Osteoblast (primary cell): ENCODE measurements at regions not wholly inside any gene's neighbourhood (a gene's known extent, or its start where the extent isn't known, plus 50 kb on each side); places are given as distances from the start of the nearest gene placed in this dataset.

Source experiments
- DNase-seq: peaks from one replicate; pipeline ENCODE4 v3.0.0; 2011; ENCODE audit warnings: low spot score, mixed read lengths; ENCODE audit not compliant: insufficient read length; ENCODE audit errors: missing footprints
- H2AFZ ChIP-seq: 2 replicates; pipeline ENCODE4 v1.6.0; 2011; ENCODE audit warnings: mild to moderate bottlenecking, low read length
- H3K27ac ChIP-seq: 2 replicates; pipeline ENCODE4 v1.5.1; 2011; ENCODE audit warnings: mild to moderate bottlenecking, low read depth, low read length, moderate library complexity
- H3K27me3 ChIP-seq: 2 replicates; pipeline ENCODE4 v1.6.0; 2012; ENCODE audit warnings: mild to moderate bottlenecking, control low read depth, inconsistent platforms, low read length, moderate library complexity; ENCODE audit not compliant: insufficient read depth
- H3K36me3 ChIP-seq: 2 replicates; pipeline ENCODE4 v1.5.1; 2011; ENCODE audit warnings: mild to moderate bottlenecking, low read length, control low read depth, moderate library complexity; ENCODE audit not compliant: insufficient read depth
- H3K4me1 ChIP-seq: 2 replicates; pipeline ENCODE4 v1.5.1; 2011; ENCODE audit warnings: mild to moderate bottlenecking, low read length, control low read depth, moderate library complexity; ENCODE audit not compliant: insufficient read depth
- H3K4me2 ChIP-seq: 2 replicates; pipeline ENCODE4 v1.6.0; 2011; ENCODE audit warnings: mild to moderate bottlenecking, low read length; ENCODE audit not compliant: insufficient read depth
- H3K4me3 ChIP-seq: fragments of 200-600 bp; sonication (generic); 3 replicates; pipeline ENCODE4 v1.5.1; 2012; ENCODE audit warnings: mild to moderate bottlenecking, low read length, inconsistent platforms; ENCODE audit not compliant: insufficient read depth
- H3K79me2 ChIP-seq: 2 replicates; pipeline ENCODE4 v1.6.0; 2012; ENCODE audit warnings: mild to moderate bottlenecking, low read length, control low read depth, inconsistent platforms; ENCODE audit not compliant: insufficient read depth
- H3K9me3 ChIP-seq: 2 replicates; pipeline ENCODE4 v1.5.1; 2011; ENCODE audit warnings: low read depth, low read length, control low read depth
- H4K20me1 ChIP-seq: 2 replicates; pipeline ENCODE4 v1.6.0; 2012; ENCODE audit warnings: mild to moderate bottlenecking, low read length, control low read depth; ENCODE audit not compliant: insufficient read depth
- TF ChIP-seq, protein P1 (sequence below): IDR thresholded peaks from 2 replicates; pipeline ENCODE4 v1.5.1; 2011; ENCODE audit warnings: mild to moderate bottlenecking, low read depth, low read length, moderate library complexity; ENCODE audit errors: extremely low read depth

DNA sequence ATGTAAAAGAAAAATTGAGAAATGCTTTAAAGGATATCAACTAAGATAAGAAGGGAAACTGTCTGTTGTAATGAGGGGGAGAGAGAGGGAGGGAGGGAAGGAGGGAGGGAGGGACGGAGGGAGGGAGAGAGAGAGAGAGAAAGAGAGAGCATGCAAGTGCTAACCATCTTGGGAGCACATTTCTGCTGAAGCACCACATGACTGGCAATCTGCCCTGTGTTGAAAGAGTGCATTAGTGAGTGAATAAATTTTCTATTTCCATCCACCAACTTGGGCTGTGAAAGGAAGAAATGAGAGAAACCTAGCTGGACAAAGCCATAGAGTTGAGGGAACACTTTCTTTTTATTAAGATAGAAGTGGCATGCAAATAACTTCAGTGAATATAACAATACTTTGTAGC lies 110.7 kb downstream of the TMX3 start:
- Histone ChIP-seq H3K4me3 (no peak overlapping the region), H3K4me2 (no peak overlapping the region), H3K27me3 (no peaks in the 10 kb centered on the region), H3K27ac (no peak overlapping the region), H3K36me3 (no peaks in the 10 kb centered on the region), H3K9me3 (no peaks in the 10 kb centered on the region), H3K79me2 (no peaks in the 10 kb centered on the region), H4K20me1 (no peaks in the 10 kb centered on the region), H2AFZ (no peak overlapping the region), H3K4me1 (no peaks in the 10 kb centered on the region)
- DNase-seq = no peak
- TF ChIP-seq, protein P1, sequence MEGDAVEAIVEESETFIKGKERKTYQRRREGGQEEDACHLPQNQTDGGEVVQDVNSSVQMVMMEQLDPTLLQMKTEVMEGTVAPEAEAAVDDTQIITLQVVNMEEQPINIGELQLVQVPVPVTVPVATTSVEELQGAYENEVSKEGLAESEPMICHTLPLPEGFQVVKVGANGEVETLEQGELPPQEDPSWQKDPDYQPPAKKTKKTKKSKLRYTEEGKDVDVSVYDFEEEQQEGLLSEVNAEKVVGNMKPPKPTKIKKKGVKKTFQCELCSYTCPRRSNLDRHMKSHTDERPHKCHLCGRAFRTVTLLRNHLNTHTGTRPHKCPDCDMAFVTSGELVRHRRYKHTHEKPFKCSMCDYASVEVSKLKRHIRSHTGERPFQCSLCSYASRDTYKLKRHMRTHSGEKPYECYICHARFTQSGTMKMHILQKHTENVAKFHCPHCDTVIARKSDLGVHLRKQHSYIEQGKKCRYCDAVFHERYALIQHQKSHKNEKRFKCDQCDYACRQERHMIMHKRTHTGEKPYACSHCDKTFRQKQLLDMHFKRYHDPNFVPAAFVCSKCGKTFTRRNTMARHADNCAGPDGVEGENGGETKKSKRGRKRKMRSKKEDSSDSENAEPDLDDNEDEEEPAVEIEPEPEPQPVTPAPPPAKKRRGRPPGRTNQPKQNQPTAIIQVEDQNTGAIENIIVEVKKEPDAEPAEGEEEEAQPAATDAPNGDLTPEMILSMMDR = no peak

DNA sequence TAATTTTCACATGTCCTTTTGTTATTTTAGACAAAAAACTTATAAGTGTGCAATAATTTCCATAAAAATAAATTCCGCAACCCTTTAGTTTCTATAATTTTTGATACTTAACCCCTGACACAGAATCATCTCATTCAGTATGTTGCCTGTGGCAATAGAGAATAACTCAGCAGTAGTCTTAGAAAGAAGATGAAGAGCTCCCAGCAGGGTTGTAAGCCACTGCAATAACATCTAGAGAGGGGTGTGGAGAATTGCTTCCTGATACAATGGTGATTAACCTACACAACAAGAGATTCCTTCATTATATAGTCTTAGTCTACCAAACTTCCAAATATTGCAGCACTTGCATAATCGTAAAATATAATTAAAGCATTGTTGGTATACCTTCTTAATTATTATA lies 118.9 kb downstream of the TMX3 start:
- Histone ChIP-seq H3K79me2 (no peaks in the 10 kb centered on the region), H3K27me3 (no peaks in the 10 kb centered on the region), H2AFZ (no peak overlapping the region), H3K27ac (no peak overlapping the region), H3K36me3 (no peaks in the 10 kb centered on the region), H4K20me1 (no peaks in the 10 kb centered on the region), H3K4me3 (no peak overlapping the region), H3K4me2 (no peak overlapping the region), H3K4me1 (no peaks in the 10 kb centered on the region), H3K9me3 (no peaks in the 10 kb centered on the region)
- no peak for DNase-seq
- TF ChIP-seq, protein P1 = no peak

DNA sequence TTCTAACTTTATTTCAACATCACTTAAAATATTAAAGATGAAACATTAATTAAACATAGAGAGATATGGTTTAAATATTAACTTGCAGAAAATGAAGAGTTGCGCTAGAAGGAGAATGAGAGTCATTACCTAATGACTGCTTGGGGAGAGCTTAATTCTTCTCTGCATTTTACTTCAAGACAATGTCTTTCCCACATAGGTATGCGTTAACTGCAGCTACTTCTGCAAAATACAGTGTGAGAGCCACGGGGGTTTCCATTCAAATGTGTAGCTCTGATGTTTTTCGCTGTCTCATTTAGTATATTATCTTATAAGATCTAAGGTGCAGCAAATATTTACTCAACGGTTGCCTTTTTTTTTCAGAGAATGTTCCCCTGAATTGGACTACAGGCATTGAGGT lies 126.7 kb downstream of the TMX3 start:
- H3K36me3 ChIP-seq = no peaks in the 10 kb centered on the region
- H3K4me1 ChIP-seq = no peaks in the 10 kb centered on the region
- H4K20me1 ChIP-seq = no peaks in the 10 kb centered on the region
- H3K27me3 ChIP-seq = no peaks in the 10 kb centered on the region
- no peak overlapping the region for H3K4me3 ChIP-seq
- H3K9me3 ChIP-seq = no peaks in the 10 kb centered on the region
- DNase-seq = no peak
- no peak overlapping the region for H2AFZ ChIP-seq
- no peak overlapping the region for H3K27ac ChIP-seq
- no peak overlapping the region for H3K4me2 ChIP-seq
- TF ChIP-seq, protein P1 = no peak
- no peaks in the 10 kb centered on the region for H3K79me2 ChIP-seq

DNA sequence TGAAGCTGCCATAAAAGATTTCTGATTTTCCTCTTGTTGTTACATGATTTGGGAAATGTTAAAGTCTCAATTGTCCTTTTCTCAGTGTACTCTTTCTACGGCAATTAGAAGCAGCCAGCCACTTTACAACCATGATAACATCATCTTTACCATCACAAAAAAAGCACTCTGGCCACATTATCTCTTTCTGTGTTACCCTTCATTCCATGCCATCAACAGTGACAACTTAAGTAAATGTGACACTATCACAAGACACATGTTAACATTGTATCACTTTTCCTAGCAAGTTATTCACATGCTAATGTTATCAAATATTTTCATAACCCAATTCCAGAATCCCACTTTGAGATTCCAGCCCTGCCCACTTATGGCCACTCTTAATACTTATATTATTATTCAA lies 131.2 kb downstream of the TMX3 start:
- Histone ChIP-seq H3K4me1 (no peaks in the 10 kb centered on the region), H4K20me1 (no peaks in the 10 kb centered on the region), H3K4me2 (no peak overlapping the region), H3K27me3 (no peaks in the 10 kb centered on the region), H3K36me3 (no peaks in the 10 kb centered on the region), H3K4me3 (no peak overlapping the region), H2AFZ (no peak overlapping the region), H3K9me3 (no peaks in the 10 kb centered on the region), H3K79me2 (no peaks in the 10 kb centered on the region), H3K27ac (no peak overlapping the region)
- TF ChIP-seq, protein P1 = no peak
- no peak for DNase-seq
